ENCODE measurements at regions not wholly inside any gene's neighbourhood (a gene's known extent, or its start where the extent isn't known, plus 50 kb on each side); places are given as distances from the start of the nearest gene placed in this dataset.
"Not testable (repeated sequence)": the region's sequence is repeated elsewhere in the genome, so short reads cannot be mapped to it uniquely, and the experiment has no call there.

DNA sequence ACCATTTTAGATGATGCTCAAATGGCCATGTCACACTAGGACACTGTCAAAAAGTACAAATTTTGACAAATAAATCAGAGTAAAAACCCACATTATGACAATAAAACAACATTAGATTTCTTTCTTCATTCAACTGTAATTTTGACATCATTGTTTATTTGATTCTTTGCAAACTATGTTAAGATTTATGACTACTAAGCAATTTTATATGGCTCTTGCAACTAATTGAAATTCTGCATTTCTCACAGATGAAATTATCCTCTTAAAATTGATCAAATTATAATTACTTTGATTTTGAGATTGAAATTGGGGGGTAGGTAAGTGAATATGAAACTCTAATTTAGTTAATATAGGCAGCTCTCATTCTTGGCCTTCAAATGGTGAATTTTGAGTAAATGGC is 59.8 kb downstream of the ATOH1 start:
- no peak for DNase-seq

DNA sequence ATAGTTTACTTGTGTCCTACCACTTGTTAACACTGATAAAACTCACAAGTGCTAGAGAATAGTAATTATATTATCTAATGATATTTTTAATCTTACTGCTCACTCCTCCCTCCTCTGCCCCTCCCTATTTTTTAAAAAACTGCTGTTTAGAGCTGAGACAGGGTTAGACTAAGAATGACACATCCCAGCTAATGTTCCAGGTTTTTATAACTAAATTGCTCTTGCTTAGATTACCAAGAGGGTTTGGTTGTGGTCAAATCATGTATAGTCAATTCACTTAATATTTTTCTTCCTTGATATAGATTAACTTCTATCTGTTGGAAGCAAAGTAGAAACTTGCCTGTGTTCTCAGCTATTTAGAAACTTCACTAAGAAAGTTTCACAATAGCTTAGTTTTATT is 60.2 kb downstream of the ATOH1 start:
- no peak for DNase-seq

- no peak for DNase-seq
Observed at GRCh38 chr4:93891244-93891643, 62.7 kb downstream of the ATOH1 start.

GRCh38 chr4:93894995-93895394 is 66.4 kb downstream of the ATOH1 start:
- DNase-seq: no peak

DNA sequence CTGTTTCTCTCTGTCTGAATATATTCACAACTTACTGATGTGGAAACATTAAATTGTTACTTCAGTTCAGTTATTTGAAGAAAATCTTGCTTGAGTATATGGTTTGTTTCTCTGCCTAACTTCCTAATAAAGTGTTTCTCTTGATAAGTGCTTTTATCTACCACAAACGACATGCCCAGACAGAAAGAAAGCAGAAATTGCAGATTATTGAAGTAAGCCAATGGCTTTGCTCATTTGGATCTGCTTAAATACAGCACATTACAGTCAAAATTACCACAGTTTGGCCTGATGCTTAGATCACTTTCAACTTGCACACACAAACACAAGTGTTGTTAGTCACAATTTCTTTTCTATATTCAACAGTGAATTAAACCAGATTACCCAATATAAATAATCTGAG is 68.0 kb downstream of the ATOH1 start:
- DNase-seq: no peak

DNA sequence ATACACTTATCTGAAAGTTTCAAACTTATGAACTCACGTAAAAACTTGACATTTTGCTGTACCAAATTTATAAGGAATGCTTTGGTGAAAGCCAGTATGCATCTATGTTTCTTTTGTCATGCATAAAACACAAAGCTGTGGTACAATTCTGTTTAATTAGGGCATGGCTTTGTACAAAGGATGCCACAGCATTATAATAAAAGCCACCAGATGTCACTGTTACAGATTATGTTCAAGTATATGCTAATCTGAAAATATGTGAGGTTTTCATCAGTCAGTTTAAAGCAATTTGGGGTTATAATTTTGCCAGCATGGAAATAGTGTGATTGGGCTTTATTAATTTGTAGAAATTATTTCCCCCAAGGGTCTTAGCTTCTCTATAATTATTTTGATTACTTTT is 69.0 kb downstream of the ATOH1 start:
- peak; percentile 21 for DNase-seq

GRCh38 chr4:93908778-93909177 is 80.2 kb downstream of the ATOH1 start:
- no peak for DNase-seq

- DNase-seq: no peak
Observed at GRCh38 chr4:93911671-93912070, 83.1 kb downstream of the ATOH1 start.

- no peak for DNase-seq
Observed at GRCh38 chr4:93912146-93912545, 83.6 kb downstream of the ATOH1 start.

DNA sequence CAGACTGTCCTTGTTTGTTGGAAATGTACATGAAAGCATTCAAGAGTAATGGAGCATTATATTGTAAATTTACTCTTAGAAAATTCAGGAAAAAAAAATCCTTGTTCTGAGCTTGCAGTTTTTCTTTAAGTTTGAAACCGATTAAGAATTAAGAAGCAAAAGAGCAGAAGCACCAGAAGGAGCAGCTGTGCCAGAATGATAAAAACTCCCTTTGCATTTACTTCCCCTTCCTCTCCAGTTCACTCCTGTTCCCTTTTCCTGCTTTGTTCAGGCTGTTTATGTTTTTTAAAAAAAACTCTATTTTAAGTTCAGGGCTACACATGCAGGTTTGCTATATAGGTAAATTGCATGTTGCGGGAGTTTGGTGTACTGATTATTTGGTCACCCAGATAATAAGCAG is 90.3 kb downstream of the ATOH1 start:
- no peak for DNase-seq

GRCh38 chr4:93923570-93923969 is 95.0 kb downstream of the ATOH1 start:
- DNase-seq: not testable (repeated sequence)

GRCh38 chr4:93947286-93947685 is 118.7 kb downstream of the ATOH1 start:
- DNase-seq: no peak

DNA sequence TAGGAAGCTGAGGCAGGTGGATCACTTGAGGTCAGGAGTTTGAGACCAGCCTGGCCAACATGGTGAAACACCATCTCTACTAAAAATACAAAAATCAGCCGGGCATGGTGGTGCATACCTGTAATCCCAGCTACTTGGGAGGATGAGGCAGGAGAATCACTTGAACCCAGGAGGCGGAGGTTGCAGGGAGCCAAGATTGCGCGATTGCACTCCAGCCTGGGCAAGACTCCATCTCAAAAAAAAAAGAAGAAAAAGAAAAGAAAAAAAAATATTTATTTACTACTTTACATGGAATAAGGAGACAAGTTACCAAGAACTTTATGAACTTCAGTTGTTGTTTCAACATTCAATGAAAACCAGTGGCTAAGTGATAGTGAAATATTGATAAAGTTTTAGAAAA is 121.7 kb downstream of the ATOH1 start:
- not testable (repeated sequence) for DNase-seq

DNA sequence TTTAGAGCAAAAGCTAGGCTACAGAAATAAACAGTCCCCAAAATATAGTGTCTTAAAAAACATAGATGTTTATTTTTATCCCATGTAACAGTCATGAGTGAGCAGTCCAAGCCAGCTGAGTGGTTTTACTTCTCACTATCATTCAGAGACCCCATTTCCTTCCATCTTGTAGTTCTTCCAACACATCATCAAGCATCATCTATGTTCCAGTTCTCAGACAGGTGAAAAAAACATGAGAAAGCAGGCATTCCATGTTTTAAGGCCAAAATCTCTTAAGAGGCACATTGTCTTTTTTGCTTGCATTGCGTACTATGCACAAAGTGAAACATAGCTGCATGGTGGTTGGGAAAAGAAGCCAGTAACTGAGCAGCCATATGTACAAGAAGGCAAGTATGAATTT is 128.6 kb downstream of the ATOH1 start:
- DNase-seq: no peak

DNA sequence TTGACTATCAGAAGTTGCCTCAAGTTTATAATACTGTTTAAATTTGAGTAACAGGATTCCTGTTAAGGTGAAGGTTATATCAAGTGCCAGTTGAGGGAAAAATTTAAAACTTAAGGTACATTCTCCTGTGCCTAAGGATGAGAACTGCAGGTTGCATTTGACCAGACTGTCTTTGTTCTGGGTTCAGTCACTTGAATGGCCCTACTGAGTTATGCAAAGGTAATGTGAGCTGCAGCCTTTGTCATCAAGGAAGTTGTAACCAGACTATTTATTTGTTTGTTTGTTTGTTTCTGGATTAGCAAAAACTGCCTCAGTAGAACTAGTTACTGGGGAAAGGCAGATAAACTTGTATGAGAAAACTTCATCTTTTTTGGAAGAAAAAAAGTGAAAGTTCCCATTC is 131.9 kb downstream of the ATOH1 start:
- DNase-seq: no peak

DNA sequence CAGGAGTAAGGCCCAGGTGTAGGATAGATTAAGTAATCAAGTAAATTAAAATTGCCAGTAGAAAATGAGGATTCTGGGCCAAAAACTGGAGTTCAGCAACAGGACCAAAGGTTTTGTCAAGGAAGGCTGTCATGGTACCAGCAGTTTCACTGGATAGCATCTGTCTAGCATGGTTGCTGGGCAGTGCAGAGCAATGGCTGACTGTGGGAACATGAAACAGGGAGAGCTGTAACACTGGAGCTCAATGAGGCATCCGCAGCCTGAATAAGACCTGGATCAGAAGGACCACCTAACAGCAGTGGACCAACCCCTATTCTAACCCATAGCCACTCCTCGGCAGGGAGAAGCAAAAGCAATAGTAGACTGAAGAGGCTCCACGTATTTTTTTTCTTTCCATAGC is 132.4 kb downstream of the ATOH1 start:
- DNase-seq: no peak

DNA sequence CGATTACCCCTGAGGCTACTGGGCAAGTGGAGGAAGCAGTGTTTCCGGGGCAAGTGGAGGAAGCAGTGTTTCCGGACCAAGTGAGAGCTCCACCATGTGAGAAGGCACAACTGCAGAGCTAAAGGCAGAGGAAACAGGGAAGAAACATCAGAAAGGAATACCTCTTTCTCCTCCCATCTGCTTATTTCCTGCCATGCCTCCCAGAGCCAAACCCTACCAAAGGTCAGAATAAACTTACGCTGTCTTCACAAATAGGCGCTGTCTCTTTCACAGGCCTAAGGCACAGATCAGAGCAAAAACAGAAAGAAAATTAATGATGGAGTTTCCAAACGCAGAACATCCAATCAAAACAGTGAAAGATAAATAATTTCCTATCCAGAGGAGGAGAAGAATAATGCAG is 153.0 kb downstream of the ATOH1 start:
- DNase-seq: peak; percentile 3

DNA sequence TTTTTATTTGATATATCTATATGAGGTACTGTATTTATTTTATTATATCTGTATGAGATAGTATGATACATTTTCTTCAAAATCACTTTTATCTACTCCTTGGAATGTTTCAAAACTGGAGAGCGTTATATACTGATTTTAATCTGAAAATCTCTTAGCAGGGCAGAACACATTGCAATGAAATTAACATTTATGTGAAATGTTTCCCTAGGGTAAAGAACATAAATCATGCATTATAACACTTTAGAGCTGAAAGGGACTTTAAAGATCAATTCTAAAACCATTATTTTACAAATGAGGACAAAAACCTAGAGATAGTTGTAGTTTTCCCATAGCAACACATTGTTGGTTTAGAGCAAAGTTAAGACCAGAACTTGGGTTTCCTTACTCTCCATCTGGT is 153.7 kb downstream of the ATOH1 start:
- DNase-seq: no peak

DNA sequence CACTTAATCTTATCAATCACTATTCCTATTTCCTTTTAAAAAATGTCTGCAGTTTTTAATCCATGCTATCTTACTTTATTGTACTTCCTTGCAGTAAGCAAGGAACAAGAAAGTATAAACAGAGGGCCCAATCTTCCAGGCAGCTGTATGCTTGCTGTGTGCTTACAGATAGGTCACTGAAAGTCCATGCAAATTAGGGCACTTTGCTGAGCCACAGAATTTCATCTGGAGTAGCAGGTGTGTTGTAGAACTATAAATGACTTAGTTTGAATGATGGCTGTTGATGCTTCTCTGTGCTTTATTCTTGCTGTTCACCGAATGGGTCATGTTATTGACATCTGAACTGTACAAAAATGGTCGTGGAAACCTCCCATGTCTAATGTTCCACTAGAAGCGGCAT is 154.6 kb downstream of the ATOH1 start:
- no peak for DNase-seq

DNA sequence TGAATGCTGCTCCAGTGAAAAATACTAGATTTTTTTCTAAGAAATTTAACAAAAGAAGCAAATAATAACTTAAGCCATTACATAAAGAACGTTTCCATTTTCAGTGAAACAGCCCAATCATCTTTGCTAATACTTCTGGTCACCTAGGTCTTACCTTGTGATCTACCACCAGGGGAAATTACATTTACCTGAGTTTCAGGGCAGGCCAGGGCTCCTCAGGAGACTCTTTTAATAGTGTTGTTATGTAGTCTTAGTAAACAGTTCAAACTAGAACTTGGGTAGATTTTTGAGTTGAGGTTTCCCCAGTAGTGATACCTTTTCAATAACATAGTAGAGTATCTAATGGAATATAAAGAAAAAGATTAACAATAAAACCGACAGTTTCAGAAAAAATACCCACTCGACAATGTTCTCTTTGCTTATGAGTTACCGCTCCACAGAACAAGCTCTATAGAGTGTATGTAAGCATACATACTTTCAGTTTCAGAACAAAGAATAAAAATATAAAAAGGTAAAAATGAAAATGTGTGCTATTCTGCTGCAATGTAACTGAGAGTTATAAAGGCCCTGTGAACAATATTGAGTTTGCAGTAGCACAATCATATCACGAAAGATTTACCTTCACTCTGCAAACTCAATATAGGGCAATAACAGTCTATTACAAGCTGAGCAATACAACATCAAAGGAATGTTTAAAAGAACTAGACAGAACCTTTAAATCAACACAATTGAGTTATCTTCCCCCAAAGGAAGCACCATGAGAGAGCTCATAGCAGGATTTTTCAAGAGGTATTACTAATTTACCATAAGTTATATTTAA is 165.8 kb downstream of the ATOH1 start:
- no peak for DNase-seq

- no peak for DNase-seq
Observed at GRCh38 chr4:93996895-93997294, 168.3 kb downstream of the ATOH1 start.

GRCh38 chr4:94000559-94000958 is 172.0 kb downstream of the ATOH1 start:
- no peak for DNase-seq

- no peak for DNase-seq
Observed at GRCh38 chr4:94006932-94007331, 178.4 kb downstream of the ATOH1 start.

DNA sequence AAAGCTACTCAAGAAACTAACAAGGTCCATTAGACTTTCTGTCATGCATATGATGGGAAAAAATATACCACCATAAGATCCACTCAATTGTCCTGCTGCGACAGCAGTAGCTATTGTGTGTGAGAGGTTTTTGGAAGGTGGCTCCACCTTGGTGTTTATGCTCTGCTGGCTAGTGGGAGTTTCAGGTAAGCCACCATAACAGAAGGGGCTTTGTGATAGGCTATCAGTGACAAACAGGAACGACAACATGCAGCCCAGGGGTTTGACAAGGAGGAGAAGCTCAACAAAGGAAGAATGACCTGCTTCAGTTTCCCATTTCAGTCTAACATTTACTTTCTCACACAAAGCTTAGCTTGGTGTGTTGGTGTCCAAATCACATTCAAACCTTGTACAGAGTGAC is 182.6 kb downstream of the ATOH1 start:
- DNase-seq: no peak

DNA sequence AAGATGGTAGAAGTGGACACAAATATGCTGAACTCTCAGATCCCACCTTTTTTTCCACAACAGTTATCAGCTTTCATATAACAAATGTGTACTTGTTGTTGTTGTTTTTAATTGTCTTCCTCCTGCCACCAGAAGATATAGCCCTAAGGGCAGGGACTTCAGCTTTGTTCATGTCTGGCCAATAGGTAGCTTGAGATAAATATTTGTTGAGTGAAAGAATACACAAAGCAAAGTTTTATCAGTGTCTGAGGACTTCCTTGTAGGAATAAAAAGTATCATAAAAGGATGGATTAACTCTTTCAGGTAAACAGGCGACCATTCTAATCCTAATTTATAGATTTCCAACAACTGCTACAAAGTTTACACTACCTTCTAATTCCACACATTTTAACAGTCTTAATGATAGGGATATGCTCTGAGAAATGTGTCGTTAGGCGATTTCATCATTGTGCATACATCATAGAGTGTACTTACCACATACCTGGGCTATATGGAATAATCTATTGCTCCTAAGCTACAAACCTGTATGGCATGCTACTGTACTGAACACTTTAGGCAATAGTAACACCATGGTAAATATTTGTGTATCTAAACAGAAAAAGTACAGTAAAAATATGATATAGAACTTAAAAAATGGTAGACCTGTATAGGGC is 186.1 kb downstream of the ATOH1 start:
- DNase-seq: no peak
